DND-41 (cell line): ENCODE measurements at regions not wholly inside any gene's neighbourhood (a gene's known extent, or its start where the extent isn't known, plus 50 kb on each side); places are given as distances from the start of the nearest gene placed in this dataset.

Experiments used
- EZH2 ChIP-seq: IDR thresholded peaks from 3 replicates; pipeline ENCODE4 v1.6.1; 2012; ENCODE audit warnings: borderline replicate concordance, low read depth, mild to moderate bottlenecking, moderate library complexity, low read length, inconsistent platforms; ENCODE audit not compliant: severe bottlenecking
- TF ChIP-seq, protein P1 (sequence below): IDR thresholded peaks from 2 replicates; pipeline ENCODE4 v1.5.1; 2012; ENCODE audit warnings: borderline replicate concordance, low read length, moderate library complexity, mild to moderate bottlenecking; ENCODE audit not compliant: poor library complexity, severe bottlenecking; ENCODE audit errors: extremely low read depth

DNA sequence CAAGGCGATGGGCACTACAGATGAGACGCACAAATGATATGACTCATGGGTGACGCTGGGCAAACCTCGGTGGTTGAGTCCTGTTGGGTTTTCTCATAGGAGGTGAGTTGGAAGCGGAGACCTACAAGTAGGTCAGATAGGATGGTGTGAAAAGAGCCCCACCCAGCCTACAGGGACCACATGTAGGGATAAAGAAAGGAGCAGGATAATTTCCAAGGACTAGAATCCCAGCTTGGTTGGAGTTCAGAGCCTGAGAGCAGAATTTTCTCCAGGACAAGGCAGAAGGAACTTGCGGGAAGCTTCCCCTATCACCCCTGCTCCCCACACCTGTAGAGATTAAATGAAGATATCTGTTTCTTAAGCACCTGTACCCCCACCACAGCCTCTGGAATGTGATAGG is 489.7 kb upstream of the CDH4 start:
- TF ChIP-seq EZH2, result no peak
- TF ChIP-seq, protein P1, sequence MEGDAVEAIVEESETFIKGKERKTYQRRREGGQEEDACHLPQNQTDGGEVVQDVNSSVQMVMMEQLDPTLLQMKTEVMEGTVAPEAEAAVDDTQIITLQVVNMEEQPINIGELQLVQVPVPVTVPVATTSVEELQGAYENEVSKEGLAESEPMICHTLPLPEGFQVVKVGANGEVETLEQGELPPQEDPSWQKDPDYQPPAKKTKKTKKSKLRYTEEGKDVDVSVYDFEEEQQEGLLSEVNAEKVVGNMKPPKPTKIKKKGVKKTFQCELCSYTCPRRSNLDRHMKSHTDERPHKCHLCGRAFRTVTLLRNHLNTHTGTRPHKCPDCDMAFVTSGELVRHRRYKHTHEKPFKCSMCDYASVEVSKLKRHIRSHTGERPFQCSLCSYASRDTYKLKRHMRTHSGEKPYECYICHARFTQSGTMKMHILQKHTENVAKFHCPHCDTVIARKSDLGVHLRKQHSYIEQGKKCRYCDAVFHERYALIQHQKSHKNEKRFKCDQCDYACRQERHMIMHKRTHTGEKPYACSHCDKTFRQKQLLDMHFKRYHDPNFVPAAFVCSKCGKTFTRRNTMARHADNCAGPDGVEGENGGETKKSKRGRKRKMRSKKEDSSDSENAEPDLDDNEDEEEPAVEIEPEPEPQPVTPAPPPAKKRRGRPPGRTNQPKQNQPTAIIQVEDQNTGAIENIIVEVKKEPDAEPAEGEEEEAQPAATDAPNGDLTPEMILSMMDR, result no peak
